RWPE2 (cell line): ENCODE measurements at regions not wholly inside any gene's neighbourhood (a gene's known extent, or its start where the extent isn't known, plus 50 kb on each side); places are given as distances from the start of the nearest gene placed in this dataset.

Source experiments
- ATAC-seq: fragments of 200-7000 bp; cut with Tn5 transposase; 3 replicates; pipeline ENCODE4 v1.9.1; 2021; ENCODE audit warnings: low read depth
- DNase-seq: peaks from one replicate; pipeline ENCODE4 v3.0.0-alpha.2; 2020; ENCODE audit warnings: low spot score
- H3K27ac ChIP-seq: fragments of 450-650 bp; 2 replicates; pipeline ENCODE4 v1.5.1; 2017; ENCODE audit warnings: mild to moderate bottlenecking; ENCODE audit not compliant: poor library complexity, severe bottlenecking
- H3K27me3 ChIP-seq: fragments of 250-450 bp; sonication (Bioruptor Pico); 2 replicates; pipeline ENCODE4 v1.5.1; 2021; ENCODE audit warnings: mild to moderate bottlenecking, moderate library complexity; ENCODE audit not compliant: insufficient read depth, poor library complexity, severe bottlenecking
- H3K36me3 ChIP-seq: fragments of 250-450 bp; sonication (Bioruptor Pico); 2 replicates; pipeline ENCODE4 v1.5.1; 2020; ENCODE audit warnings: low read depth, mild to moderate bottlenecking, moderate library complexity
- H3K4me1 ChIP-seq: fragments of 250-450 bp; sonication (Bioruptor Pico); 2 replicates; pipeline ENCODE4 v1.5.1; 2021; ENCODE audit warnings: mild to moderate bottlenecking, moderate library complexity; ENCODE audit not compliant: insufficient read depth, poor library complexity, severe bottlenecking
- H3K4me3 ChIP-seq: fragments of 250-450 bp; sonication (Bioruptor Pico); 2 replicates; pipeline ENCODE4 v1.5.1; 2021; ENCODE audit warnings: mild to moderate bottlenecking, moderate library complexity; ENCODE audit not compliant: severe bottlenecking
- H3K9me3 ChIP-seq: fragments of 250-450 bp; sonication (Bioruptor Pico); 2 replicates; pipeline ENCODE4 v1.5.1; 2021; ENCODE audit warnings: mild to moderate bottlenecking, moderate library complexity; ENCODE audit not compliant: severe bottlenecking
- TF ChIP-seq, protein P1 (sequence below): fragments of 450-650 bp; IDR thresholded peaks from one replicate; pipeline ENCODE4 v1.5.1; 2017; ENCODE audit warnings: mild to moderate bottlenecking, moderate library complexity; ENCODE audit not compliant: poor library complexity, severe bottlenecking

DNA sequence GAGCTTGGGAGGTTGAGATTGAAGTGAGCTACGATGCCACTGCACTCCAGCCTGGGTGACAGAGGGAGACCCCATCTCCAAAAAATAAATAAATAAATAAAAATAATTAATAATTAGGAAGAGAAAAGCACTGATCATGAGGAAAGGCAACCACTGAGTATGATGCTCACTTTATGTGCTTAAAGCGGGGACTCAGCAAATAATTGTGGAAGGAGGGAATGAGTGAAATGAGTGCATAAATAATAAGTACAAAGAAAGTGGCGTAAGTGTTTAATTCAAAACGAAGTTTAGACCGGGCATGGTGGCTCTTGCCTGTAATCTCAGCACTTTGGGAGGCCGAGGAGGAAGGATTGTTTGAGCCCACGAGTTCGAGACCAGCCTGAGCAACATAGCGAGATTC, 94.9 kb upstream of the MKLN1 start:
- TF ChIP-seq, protein P1, sequence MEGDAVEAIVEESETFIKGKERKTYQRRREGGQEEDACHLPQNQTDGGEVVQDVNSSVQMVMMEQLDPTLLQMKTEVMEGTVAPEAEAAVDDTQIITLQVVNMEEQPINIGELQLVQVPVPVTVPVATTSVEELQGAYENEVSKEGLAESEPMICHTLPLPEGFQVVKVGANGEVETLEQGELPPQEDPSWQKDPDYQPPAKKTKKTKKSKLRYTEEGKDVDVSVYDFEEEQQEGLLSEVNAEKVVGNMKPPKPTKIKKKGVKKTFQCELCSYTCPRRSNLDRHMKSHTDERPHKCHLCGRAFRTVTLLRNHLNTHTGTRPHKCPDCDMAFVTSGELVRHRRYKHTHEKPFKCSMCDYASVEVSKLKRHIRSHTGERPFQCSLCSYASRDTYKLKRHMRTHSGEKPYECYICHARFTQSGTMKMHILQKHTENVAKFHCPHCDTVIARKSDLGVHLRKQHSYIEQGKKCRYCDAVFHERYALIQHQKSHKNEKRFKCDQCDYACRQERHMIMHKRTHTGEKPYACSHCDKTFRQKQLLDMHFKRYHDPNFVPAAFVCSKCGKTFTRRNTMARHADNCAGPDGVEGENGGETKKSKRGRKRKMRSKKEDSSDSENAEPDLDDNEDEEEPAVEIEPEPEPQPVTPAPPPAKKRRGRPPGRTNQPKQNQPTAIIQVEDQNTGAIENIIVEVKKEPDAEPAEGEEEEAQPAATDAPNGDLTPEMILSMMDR, result no peak
- peaks cover 29% of the 10 kb centered on the region for H3K4me1 ChIP-seq
- H3K9me3 ChIP-seq, result no peaks in the 10 kb centered on the region
- no peaks in the 10 kb centered on the region for H3K27me3 ChIP-seq
- H3K4me3 ChIP-seq, result no peak overlapping the region
- no peak for ATAC-seq
- H3K36me3 ChIP-seq, result no peaks in the 10 kb centered on the region
- DNase-seq, result no peak
- H3K27ac ChIP-seq, result no peak overlapping the region

GRCh38 chr7:131233193-131233592, 94.5 kb upstream of the MKLN1 start:
- Histone ChIP-seq H3K4me1 (peaks cover 32% of the 10 kb centered on the region), H3K36me3 (no peaks in the 10 kb centered on the region), H3K27ac (no peak overlapping the region), H3K9me3 (no peaks in the 10 kb centered on the region), H3K4me3 (no peak overlapping the region), H3K27me3 (no peaks in the 10 kb centered on the region)
- no peak for ATAC-seq
- TF ChIP-seq, protein P1, result no peak
- no peak for DNase-seq

- Histone ChIP-seq H3K4me1 (peaks cover 35% of the 10 kb centered on the region), H3K9me3 (no peaks in the 10 kb centered on the region), H3K27me3 (no peaks in the 10 kb centered on the region), H3K4me3 (no peak overlapping the region), H3K27ac (peak overlapping the region; percentile 74), H3K36me3 (no peaks in the 10 kb centered on the region)
- TF ChIP-seq, protein P1, result no peak
- DNase-seq (no peak), ATAC-seq (no peak)
Observed at GRCh38 chr7:131234719-131235488, 92.8 kb upstream of the MKLN1 start.

DNA sequence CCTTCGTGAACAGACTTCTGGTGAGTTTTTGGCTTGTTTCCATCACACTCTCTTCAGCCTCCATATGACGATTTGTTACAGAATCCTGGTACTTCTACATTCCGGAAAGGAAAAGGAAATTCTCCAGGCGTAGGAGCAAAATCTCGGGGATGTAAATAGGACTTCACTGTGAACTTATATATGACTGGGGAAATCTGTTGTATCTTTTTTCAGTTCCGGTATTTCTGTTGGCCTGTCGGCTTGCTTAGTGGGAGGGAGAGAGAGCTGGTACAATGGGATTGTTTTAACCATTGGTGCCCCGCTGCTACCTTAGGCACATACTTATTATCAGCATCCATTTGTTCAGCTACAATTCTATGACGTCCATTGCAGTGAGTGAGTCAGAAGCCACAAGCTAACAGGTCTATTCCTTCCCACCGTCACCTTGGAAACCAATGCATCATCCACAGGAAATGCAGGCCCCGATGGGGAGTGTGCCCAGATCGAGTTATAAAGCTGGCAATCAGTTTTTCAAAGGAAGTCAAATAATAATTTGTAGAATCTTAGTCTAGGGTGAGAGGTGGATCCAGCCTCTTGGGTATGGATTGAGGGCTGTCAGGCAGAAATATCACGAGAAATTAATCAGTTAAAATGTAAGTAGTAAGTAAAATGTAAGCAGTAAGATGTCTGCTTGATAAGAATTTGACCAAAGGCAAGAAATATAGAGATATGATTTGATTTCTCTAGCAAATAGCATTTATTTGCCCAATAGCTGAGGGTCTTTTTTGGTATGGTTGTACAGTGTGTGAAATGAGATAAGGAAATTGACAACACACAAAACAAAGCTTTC, 92.0 kb upstream of the MKLN1 start:
- DNase-seq, result peak; percentile 87
- H3K4me3 ChIP-seq, result no peak overlapping the region
- peak; percentile 98 for ATAC-seq

More for the DNA sequence above, 92.0 kb upstream of the MKLN1 start:
- Histone ChIP-seq H3K36me3 (no peaks in the 10 kb centered on the region), H3K27me3 (no peaks in the 10 kb centered on the region), H3K9me3 (no peaks in the 10 kb centered on the region), H3K4me1 (peaks cover 35% of the 10 kb centered on the region), H3K27ac (peak overlapping the region; percentile 74)
- TF ChIP-seq, protein P1, result no peak
